ENCODE measurements at regions not wholly inside any gene's neighbourhood (a gene's known extent, or its start where the extent isn't known, plus 50 kb on each side); places are given as distances from the start of the nearest gene placed in this dataset.

DNA sequence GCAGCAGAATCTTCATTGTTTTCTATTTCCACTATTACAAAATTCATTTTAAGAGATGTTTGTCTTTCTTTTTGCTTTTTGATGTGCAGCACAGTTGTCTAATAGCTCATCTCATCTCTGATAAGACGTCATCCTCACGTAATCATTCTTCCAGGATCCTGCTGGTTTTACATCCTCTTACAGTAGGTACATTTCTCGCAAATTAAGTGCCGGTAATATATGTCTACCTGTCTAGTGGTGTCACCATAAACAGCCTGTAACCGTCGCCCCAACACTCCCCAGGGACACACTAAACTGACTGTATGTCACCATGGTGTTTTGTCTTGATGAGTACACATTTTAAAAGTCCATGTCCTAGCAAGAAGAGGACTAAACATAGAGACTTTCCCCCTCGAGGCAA, 94.5 kb upstream of the VSTM2B start:
- DNase-seq, result no peak

DNA sequence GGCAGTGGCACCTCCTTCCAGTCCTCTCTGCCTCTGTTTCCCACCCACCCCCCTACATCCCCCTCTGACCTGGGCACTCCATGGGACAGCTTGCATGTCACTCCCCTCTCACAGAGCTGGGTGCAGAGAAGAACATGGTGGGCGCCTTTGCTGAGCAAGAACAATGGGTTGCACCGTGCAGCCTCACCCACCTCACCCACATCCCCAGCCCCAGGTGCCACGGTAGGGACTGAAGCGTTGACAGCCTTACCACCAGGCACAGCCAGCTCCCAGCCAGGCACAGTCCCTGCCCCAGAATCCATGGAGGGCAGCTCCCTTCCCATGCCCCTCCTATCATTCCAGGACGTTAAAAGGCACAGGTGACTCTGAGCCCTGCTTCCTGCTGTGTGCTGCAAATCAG, 93.1 kb upstream of the VSTM2B start:
- no peak for DNase-seq

DNA sequence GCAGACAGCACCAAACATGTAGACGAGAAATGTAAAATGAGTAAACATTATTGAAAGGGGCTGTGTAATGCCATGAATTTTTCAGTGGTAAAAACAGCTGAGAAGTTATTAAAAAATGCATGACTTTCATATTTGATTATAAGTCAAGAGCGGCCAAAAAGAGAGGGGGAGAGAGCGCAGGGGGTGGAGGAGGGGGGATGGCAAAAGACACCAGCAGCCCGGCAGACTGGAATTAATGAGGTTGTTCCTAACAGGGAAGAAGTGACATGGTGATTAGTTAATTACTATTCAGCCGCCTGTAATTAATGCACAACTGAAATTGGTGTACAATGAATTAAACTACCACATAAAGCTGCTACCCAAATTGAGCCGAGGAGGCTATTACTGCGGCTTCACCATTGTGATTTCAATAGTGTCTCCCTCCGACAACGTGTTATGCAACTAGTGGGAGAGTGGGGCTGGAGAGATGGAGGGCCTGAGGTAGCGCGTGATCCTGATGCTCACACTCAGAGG, 89.1 kb upstream of the VSTM2B start:
- no peak for DNase-seq

DNA sequence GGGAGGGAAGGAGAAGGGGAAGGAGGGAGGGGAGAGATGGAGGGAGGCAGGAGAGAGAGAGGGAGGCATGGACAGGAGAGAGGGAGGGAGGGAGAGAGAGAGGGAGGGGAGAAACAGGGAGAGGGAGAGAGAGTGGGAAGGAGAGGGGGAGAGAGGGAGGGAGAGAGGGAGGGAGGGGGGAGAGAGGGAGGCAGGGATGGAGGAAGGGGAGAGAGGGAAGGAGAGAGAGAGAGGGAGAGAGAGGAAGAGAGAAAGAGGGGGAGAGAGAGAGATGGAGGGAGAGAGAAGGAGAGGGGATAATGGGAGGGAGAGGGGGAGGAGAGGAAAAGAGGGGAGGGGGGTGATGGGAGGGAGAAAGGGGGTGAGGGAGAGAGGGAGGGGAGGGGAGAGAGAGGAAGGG, 86.8 kb upstream of the VSTM2B start:
- DNase-seq, result no peak

DNA sequence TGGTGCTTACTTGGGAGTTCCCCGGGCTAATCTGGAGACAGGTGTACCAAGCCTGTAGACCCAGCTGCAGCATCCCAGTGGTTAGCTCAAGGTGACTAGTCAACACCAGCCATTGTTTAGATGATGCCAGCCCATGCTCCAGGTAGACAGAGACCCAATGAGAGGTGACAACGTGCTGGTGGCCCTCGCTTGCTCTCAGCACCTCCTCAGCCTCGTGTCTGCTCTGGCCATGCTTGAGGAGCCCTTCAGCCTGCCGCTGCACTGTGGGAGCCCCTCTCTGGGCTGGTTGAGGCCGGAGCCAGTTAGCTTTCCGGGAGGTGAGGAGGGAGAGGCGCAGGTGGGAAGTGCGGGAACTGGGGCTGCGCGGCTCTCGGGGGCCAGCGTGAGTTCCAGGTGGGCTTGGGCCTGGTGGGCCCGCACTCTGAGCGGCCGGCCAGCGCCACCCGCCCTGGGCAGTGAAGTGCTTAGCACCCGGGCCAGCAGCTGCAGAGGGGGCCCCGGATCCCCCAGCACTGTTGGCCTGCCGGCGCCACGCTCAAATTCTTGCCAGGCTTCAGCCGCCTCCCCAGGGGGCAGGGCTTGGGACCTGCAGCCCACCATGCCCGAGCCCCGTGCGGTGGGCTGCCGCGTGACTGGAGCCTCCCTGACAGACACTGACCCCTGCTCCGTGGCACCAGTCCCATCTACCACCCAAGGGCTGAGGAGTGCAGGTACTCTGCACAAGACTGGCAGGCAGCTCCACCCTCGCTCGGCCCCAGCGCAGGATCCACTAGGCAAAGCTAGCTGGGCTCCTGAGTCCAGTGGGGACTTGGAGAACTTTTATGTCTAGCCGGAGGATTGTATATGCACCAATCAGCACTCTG, 85.9 kb upstream of the VSTM2B start:
- DNase-seq, result no peak

DNA sequence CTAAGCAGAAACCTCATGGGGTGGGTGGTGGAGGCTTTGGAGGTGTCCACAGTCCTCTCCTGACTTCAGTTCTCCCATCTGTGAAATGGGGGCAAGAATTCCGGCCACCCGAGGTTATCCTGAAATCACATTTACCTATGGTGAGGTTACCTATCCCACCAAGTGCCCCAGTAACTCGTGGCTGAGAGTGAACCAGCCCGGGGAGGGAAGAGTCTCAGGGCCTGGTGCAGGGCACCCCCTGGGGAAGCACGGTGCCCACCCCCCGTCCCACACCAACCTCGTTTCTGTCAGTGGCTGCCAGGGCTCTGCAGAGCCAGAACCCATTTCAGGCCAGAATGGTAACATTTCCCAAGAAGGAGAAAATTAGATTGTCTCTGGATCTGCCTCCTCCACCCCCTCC, 83.7 kb upstream of the VSTM2B start:
- DNase-seq, result no peak

DNA sequence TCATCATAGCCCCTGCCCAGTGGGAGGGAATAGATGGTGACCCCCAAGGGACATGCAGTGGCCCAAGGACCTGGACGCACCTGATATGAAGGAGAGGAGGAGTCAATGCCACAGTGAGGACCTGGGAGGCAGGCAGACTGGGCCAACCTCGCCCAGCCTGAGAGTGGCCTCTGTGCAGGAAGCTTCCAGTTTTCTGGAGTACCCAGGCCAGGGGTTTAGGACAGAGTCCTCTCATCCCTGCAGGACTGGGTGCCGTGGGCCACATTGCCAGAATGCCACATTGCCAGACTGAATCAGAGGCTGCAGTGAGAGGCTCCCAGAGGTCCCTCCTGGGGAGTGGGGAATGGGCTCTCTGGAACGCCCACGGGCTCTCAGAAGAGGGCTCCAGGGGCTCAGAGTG, 82.9 kb upstream of the VSTM2B start:
- DNase-seq, result no peak

DNA sequence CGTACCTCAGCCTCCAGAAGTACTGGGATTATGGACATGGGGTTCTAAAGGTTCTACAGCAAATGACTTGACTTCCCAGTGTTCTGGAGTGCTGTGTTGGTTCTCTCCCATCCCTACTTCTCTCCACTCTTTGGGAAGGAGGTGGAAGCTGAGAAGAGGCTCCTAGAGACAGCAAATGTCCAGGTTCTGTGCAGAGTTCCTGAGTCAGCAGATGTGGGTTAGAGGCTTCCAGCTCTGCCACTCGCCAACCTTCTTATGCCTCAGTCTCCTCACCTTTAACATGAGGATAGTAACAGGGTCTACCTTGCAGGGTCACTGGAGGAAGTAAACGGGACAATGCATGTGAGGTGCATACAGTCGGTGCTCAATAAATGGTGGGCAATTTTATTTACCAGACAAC, 80.5 kb upstream of the VSTM2B start:
- no peak for DNase-seq

DNA sequence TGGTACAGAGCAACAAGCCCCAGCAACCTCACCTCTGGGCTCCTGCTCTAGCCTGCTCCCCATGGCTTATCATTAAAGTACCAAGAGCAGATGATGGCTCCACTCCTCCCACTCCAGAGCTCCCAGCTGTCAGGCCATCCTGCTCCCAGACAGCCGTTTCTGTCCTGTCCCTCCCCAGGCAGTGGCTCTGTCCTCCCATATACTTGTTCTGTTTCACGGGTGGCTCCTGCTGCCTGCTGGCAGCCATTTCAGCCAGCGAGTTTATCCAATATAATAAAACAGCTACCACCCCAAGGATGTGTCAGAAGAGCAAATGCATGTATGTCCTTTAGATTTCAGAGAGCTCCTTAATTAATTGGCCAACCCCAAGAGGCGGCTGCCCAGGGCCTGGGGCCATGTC, 79.4 kb upstream of the VSTM2B start:
- DNase-seq, result no peak

DNA sequence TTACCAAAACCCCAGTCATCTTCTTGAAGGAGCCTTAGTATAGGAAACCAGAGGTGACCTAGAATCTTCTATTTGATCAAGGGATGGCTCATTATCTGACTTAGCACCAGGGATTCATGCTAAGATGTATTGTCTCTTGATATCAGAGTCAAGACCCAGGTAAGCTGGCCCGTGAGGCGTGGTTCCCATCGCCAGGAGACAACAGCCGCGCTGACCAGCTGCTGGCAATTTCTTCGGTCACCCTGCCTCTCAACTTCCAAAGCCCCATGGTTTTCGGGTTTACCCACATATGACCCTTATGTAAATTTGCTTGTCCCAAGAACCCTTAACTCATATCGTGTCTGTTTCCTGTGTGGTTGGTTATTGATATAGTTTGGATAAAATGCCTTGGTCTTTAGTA, 77.7 kb upstream of the VSTM2B start:
- no peak for DNase-seq

DNA sequence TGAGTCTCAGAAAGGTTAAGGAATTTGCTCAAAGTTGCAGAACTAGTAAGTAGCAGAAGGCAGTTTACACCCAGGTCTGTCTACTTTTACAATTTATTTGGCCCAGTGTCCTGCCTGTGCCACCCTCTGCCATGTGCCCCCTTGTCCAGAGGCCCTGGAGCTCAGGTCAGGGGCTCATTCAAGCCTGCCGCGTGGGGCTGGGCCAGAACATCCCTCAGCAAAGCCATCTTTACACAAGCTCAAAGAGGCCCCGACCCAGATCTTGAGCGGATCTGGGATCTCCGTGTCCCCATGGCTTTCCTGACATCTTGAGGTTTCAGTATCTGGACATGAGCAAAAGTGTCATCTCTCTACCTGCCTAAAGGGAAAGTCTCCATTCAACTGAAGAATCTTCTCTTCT, 76.4 kb upstream of the VSTM2B start:
- no peak for DNase-seq

DNA sequence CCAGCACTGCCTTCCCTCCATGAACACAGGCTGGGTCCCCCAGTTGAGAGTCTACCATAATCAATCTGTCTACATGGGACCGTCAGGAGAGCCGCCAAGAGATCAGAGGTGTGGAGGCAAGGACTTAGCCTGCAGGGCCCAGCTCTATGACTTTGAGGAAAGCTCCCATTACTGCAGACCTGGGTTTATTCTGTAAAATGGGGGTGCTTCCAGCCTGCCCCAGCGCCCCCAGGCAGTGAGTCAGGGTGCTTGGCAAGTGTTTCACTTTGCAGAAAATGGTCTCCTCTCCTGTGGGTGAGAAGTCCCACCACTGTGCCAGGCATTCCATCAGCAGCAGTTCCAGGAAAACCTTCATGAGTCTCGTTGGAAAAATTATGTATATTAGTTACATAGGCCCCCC, 75.5 kb upstream of the VSTM2B start:
- no peak for DNase-seq

DNA sequence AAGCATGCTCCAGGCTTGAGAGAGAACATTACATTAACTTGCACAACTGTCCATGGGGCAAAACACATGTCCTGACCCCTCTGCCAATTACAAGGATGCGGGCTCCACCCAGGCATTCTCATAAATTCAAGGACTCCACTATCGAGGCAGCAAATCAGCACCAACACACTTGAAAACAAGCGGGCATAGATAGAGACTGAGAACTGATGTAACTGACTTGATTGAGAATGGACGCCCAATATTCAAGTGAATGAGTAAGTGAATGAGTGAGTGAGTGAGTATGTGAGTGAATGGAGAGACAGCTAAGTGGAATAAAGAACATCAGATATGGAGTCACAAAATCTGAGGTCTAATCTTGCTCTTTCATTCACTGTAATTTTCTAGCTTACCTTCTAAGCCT, 75.0 kb upstream of the VSTM2B start:
- DNase-seq, result no peak

DNA sequence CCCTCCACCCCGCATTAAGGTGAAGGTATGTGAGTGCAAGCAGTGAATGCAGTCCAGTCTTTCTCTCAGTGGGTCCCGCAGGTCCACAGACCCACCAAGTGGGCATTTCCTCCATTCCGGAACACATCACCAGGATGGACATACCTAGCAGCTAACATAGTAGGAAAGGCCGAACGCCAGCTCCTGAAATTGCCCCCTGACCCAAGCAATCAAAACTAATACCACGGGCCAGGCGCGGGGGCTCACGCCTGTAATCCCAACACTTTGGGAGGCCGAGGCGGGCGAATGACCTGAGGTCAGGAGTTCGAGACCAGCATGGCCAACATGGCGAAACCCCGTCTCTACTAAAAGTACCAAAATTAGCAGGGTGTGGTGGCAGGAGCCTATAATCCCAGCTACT, 71.7 kb upstream of the VSTM2B start:
- DNase-seq, result no peak

DNA sequence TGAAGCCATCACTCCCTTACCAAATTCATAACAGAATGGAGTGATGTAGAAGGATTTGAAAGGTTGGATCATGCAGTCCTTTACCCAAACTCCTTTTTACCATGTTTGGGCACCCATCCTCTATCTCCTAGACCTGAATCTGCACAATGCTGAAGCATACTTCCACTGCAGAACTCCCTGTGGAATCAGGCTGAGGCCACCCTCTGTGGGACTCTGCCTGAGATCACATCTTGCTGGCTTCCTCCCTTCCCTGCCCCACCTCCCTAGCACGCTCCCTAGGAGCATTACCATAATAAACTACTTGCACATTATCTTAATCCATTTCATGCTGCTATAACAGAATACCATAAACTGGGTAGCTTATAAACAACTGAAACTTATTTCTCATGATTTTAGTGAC, 68.4 kb upstream of the VSTM2B start:
- no peak for DNase-seq

DNA sequence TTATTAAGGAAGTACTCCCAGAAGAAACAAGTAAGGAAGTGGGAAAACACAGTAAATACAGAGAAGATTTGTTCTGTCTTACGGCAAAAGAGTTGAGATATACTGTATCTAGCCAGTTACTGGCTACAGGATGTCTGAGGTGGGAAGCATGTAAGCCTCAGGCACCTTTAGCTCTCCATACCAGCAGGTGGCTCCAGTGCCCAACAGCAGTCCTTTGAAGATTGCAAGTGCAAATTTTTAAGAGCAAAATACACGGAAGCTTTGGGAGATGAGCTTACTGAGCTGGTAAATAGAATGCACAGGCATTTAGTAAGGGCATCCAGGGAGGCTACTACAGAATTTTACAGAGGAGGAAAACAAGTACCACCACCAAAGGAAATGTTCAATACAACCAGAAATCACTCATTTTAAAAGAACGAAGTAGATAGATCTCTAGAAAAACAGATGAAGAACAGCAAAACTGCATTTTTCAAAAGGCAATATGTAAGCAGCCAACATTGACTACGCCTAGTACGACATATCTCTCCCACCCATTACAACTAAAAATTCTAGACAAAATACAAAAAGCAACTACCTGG, 57.9 kb upstream of the VSTM2B start:
- no peak for DNase-seq

DNA sequence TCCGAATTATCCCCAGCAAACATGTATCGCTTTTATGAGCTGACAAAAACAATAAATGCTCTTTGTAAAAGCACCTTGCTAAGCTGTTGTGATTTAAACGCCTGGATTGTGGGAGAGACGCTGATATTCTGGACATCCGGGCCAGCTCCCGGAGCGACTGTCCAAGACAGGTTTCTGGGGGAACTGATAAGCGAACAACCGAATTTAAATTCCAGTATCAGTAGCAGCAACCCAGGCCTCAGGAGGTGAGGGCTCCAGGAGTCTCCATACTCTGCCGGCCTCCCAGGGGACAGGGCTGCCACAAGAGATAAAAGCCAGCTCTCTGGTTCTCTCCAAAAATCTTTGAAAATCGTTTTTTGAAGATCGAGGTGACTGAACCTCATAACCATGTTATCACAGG, 50.3 kb upstream of the VSTM2B start:
- DNase-seq, result no peak

Measured in skin of body (tissue), 1 donor.